WTC11 (cell line): ENCODE measurements at regions not wholly inside any gene's neighbourhood (a gene's known extent, or its start where the extent isn't known, plus 50 kb on each side); places are given as distances from the start of the nearest gene placed in this dataset.

Experiments
- ATAC-seq: fragments of 200-7000 bp; cut with Tn5 transposase; 2 replicates; pipeline ENCODE4 v1.10.0; 2021; ENCODE audit warnings: mild to moderate bottlenecking, moderate library complexity
- CTCF ChIA-PET: fragments of 300-600 bp; sonication (Branson Sonifier 250); formaldehyde crosslinking; loops from one replicate; lab custom pipeline; 2021; ENCODE audit warnings: antibody characterized with exemption; lab: Charles Lee
- POLR2A ChIA-PET: fragments of 350-600 bp; sonication (Branson Sonifier 250); formaldehyde crosslinking; loops from one replicate; lab custom pipeline; 2021; ENCODE audit warnings: antibody characterized with exemption; lab: Charles Lee
- DNase-seq: peaks from one replicate; pipeline ENCODE4 v3.0.0; 2021; ENCODE audit warnings: low spot score
- H3K27ac Mint-ChIP-seq: 2 replicates; pipeline ENCODE4 v1.8.0; 2021; ENCODE audit warnings: mixed read lengths
- H3K27me3 Mint-ChIP-seq: 2 replicates; pipeline ENCODE4 v1.8.0; 2021; ENCODE audit warnings: low read depth, mild to moderate bottlenecking, moderate library complexity, mixed read lengths
- H3K36me3 Mint-ChIP-seq: 2 replicates; pipeline ENCODE4 v1.8.0; 2021; ENCODE audit warnings: mixed read lengths
- H3K4me1 Mint-ChIP-seq: 2 replicates; pipeline ENCODE4 v1.8.0; 2022; ENCODE audit warnings: mixed read lengths
- H3K4me3 Mint-ChIP-seq: 2 replicates; pipeline ENCODE4 v1.8.0; 2021; ENCODE audit warnings: mild to moderate bottlenecking, moderate library complexity, mixed read lengths
- H3K9me3 Mint-ChIP-seq: 2 replicates; pipeline ENCODE4 v1.8.0; 2021; ENCODE audit warnings: mixed read lengths
- AFF4 ChIP-seq: sonication (generic); formaldehyde crosslinking; IDR thresholded peaks from 2 replicates; pipeline ENCODE4 v1.8.1; 2023; ENCODE audit warnings: mild to moderate bottlenecking, missing genetic modification reagents, borderline replicate concordance
- AR ChIP-seq: fragments of 250-450 bp; sonication (Bioruptor Pico); IDR thresholded peaks from 2 replicates; pipeline ENCODE4 v1.9.0; 2021; ENCODE audit warnings: mild to moderate bottlenecking
- CDX4 ChIP-seq: fragments of 250-450 bp; sonication (Bioruptor Pico); IDR thresholded peaks from 2 replicates; pipeline ENCODE4 v1.9.0; 2021; ENCODE audit warnings: moderate library complexity, mild to moderate bottlenecking, inconsistent platforms, borderline replicate concordance
- E2F4 ChIP-seq: sonication (generic); formaldehyde crosslinking; IDR thresholded peaks from 2 replicates; pipeline ENCODE4 v1.8.1; 2022; ENCODE audit warnings: low read depth, mild to moderate bottlenecking, moderate library complexity, missing genetic modification reagents, borderline replicate concordance
- E2F5 ChIP-seq: sonication (generic); formaldehyde crosslinking; IDR thresholded peaks from 2 replicates; pipeline ENCODE4 v1.8.1; 2022; ENCODE audit warnings: mild to moderate bottlenecking, moderate library complexity, missing genetic modification reagents
- EMX1 ChIP-seq: fragments of 250-450 bp; sonication (Bioruptor Pico); IDR thresholded peaks from 2 replicates; pipeline ENCODE4 v1.8.0; 2021; ENCODE audit warnings: mild to moderate bottlenecking
- GRHL2 ChIP-seq: fragments of 250-450 bp; sonication (Bioruptor Pico); IDR thresholded peaks from 2 replicates; pipeline ENCODE4 v1.8.0; 2022; ENCODE audit warnings: mild to moderate bottlenecking, moderate library complexity; ENCODE audit not compliant: insufficient replicate concordance, severe bottlenecking
- JAZF1 ChIP-seq: fragments of 250-450 bp; sonication (Bioruptor Pico); IDR thresholded peaks from 2 replicates; pipeline ENCODE4 v1.9.0; 2021; ENCODE audit warnings: moderate library complexity, mild to moderate bottlenecking, inconsistent platforms
- PRRX2 ChIP-seq: fragments of 250-450 bp; sonication (Bioruptor Pico); IDR thresholded peaks from 2 replicates; pipeline ENCODE4 v1.8.0; 2021; ENCODE audit warnings: mild to moderate bottlenecking
- SMAD4 ChIP-seq: sonication (generic); formaldehyde crosslinking; IDR thresholded peaks from 2 replicates; pipeline ENCODE4 v1.8.0; 2022; ENCODE audit warnings: mild to moderate bottlenecking, missing genetic modification reagents
- SOX15 ChIP-seq: fragments of 250-450 bp; sonication (Bioruptor Pico); IDR thresholded peaks from 2 replicates; pipeline ENCODE4 v1.9.0; 2021; ENCODE audit warnings: mild to moderate bottlenecking
- TEAD4 ChIP-seq: sonication (generic); formaldehyde crosslinking; IDR thresholded peaks from 2 replicates; pipeline ENCODE4 v1.8.0; 2022; ENCODE audit warnings: mild to moderate bottlenecking, missing genetic modification reagents
- USF1 ChIP-seq: sonication (generic); formaldehyde crosslinking; IDR thresholded peaks from 2 replicates; pipeline ENCODE4 v1.8.0; 2022; ENCODE audit warnings: mild to moderate bottlenecking, missing genetic modification reagents
- ZNF416 ChIP-seq: fragments of 250-450 bp; sonication (Bioruptor Pico); IDR thresholded peaks from 2 replicates; pipeline ENCODE4 v1.9.0; 2021; ENCODE audit warnings: mild to moderate bottlenecking, inconsistent platforms
- ZNF425 ChIP-seq: fragments of 250-450 bp; sonication (Bioruptor Pico); conservative IDR thresholded peaks from 2 replicates; pipeline ENCODE4 v1.9.0; 2021; ENCODE audit warnings: mild to moderate bottlenecking
- ZNF512 ChIP-seq: sonication (generic); formaldehyde crosslinking; IDR thresholded peaks from 2 replicates; pipeline ENCODE4 v1.8.1; 2022; ENCODE audit warnings: missing genetic modification reagents, borderline replicate concordance
- ZNF532 ChIP-seq: fragments of 250-450 bp; sonication (Bioruptor Pico); IDR thresholded peaks from 2 replicates; pipeline ENCODE4 v1.9.0; 2021; ENCODE audit warnings: mild to moderate bottlenecking, borderline replicate concordance

- Mint-ChIP-seq H3K4me3 (no peak overlapping the region), H3K9me3 (no peaks in the 10 kb centered on the region), H3K4me1 (no peaks in the 10 kb centered on the region), H3K36me3 (no peaks in the 10 kb centered on the region), H3K27ac (no peak overlapping the region), H3K27me3 (no peaks in the 10 kb centered on the region)
- CTCF ChIA-PET = no interaction called here
- DNase-seq (no peak), ATAC-seq (no peak)
- POLR2A ChIA-PET = no interaction called here
- no peak for TF ChIP-seq ZNF532 (CRISPR knock-in tag)
- no peak for TF ChIP-seq ZNF416
- TF ChIP-seq SMAD4 (CRISPR knock-in tag) = no peak
- no peak for TF ChIP-seq AFF4
- no peak for TF ChIP-seq E2F4 (CRISPR knock-in tag)
- no peak for TF ChIP-seq AR (CRISPR knock-in tag)
- no peak for TF ChIP-seq USF1 (CRISPR knock-in tag)
- TF ChIP-seq ZNF512 (CRISPR knock-in tag) = no peak
- no peak for TF ChIP-seq E2F5
- no peak for TF ChIP-seq SOX15
- TF ChIP-seq ZNF425 = no peak
- no peak for TF ChIP-seq TEAD4 (CRISPR knock-in tag)
- TF ChIP-seq GRHL2 (CRISPR knock-in tag) = no peak
- no peak for TF ChIP-seq CDX4 (CRISPR knock-in tag)
- TF ChIP-seq EMX1 (CRISPR knock-in tag) = no peak
- no peak for TF ChIP-seq JAZF1
- no peak for TF ChIP-seq PRRX2 (CRISPR knock-in tag)
Measured at GRCh38 chrY:9619541-9619940, 91.9 kb downstream of the TSPY10 start.
